ENCODE measurements at regions not wholly inside any gene's neighbourhood (a gene's known extent, or its start where the extent isn't known, plus 50 kb on each side); places are given as distances from the start of the nearest gene placed in this dataset.

GRCh38 chr6:99852031-99852430 is 142.0 kb downstream of the MCHR2 start:
- TF ChIP-seq POLR2A (IDR thresholded peaks at IDR 0.05; ENCODE audit: borderline replicate concordance, extremely low read depth, insufficient read depth, insufficient read length) (no peak), EZH2phosphoT487 (IDR thresholded peaks at IDR 0.05; ENCODE audit: borderline replicate concordance) (no peak), MAX (IDR thresholded peaks at IDR 0.05) (no peak), EZH2 (IDR thresholded peaks at IDR 0.05) (no peak), EGR1 (IDR thresholded peaks at IDR 0.05; ENCODE audit: low read depth) (no peak), SRF (IDR thresholded peaks at IDR 0.05; ENCODE audit: low read depth) (no peak), YY1 (IDR thresholded peaks at IDR 0.05; ENCODE audit: extremely low read depth, insufficient replicate concordance, low read depth, low read length) (no peak), ELF1 (IDR thresholded peaks at IDR 0.05; ENCODE audit: borderline replicate concordance, low read depth) (no peak), SIN3A (IDR thresholded peaks at IDR 0.05; ENCODE audit: low read depth) (no peak), POLR2AphosphoS5 (IDR thresholded peaks at IDR 0.05; ENCODE audit: low read depth, low read length) (no peak), JUND (IDR thresholded peaks at IDR 0.05) (no peak), ATF3 (IDR thresholded peaks at IDR 0.05) (no peak), ZBTB33 (IDR thresholded peaks at IDR 0.05; ENCODE audit: extremely low read depth, insufficient replicate concordance, low read length) (no peak), ZNF274 (IDR thresholded peaks at IDR 0.05; ENCODE audit: low read depth, low read length) (no peak), FOSL1 (IDR thresholded peaks at IDR 0.05; ENCODE audit: low read depth) (no peak), CEBPB (IDR thresholded peaks at IDR 0.05; ENCODE audit: low read depth) (no peak)
- Histone ChIP-seq H3K9me3 (ENCODE audit: control insufficient read depth in 1 of 2, insufficient read depth in 1 of 2, low read depth in 1 of 2, low read length in 2 of 2) (no peaks in the 10 kb centered on the region), H3K27ac (ENCODE audit: low read depth, low read length) (no peak overlapping the region), H3K36me3 (ENCODE audit: control insufficient read depth in 1 of 2, insufficient read depth in 2 of 2, low read length in 2 of 2) (no peaks in the 10 kb centered on the region), H3K9ac (ENCODE audit: low read length) (no peak overlapping the region), H3K4me1 (ENCODE audit: control insufficient read depth in 1 of 2, insufficient read depth in 2 of 2, low read length in 2 of 2) (no peaks in the 10 kb centered on the region), H2AFZ (ENCODE audit: low read depth, low read length, poor library complexity, severe bottlenecking) (no peak overlapping the region), H3K79me2 (ENCODE audit: insufficient read depth, low read length) (no peaks in the 10 kb centered on the region), H3K4me2 (ENCODE audit: low read length) (no peak overlapping the region), H3K9me2 (ENCODE audit: insufficient read depth) (no peaks in the 10 kb centered on the region), H3K27me3 (ENCODE audit: insufficient read depth, low read length) (no peaks in the 10 kb centered on the region), H4K20me1 (ENCODE audit: insufficient read depth) (no peaks in the 10 kb centered on the region), H3K4me3 (replicated peaks in 1 of 2; ENCODE audit: low read depth in 1 of 2, low read length in 2 of 2) (no peak overlapping the region)
- RAD21 ChIA-PET (ENCODE audit: low non-redundant PET in 1 of 2, low total read pairs in 2 of 2, uncharacterized antibody in 2 of 2, unreplicated experiment in 2 of 2) = no interaction called here
- POLR2A ChIA-PET = no interaction called here
- ATAC-seq = no peak
- no TSS peak for BruUV-seq (replicated peaks)
- CTCF ChIA-PET = interaction anchor here (1.7 kb wide), 1 partner anchor 16 kb away, joined by 7 read pairs; no protein-coding TSS in a partner anchor
- intact Hi-C loops (cut with micrococcal nuclease) = no loop called here
- DNase-seq (ENCODE audit: low read depth, low spot score) = no peak

All from HCT116 (cell line).